PC-3 (cell line): ENCODE measurements at regions not wholly inside any gene's neighbourhood (a gene's known extent, or its start where the extent isn't known, plus 50 kb on each side); places are given as distances from the start of the nearest gene placed in this dataset.

ENCODE experiments used
- EZH2 ChIP-seq: fragments of 300-600 bp; sonication (generic); IDR thresholded peaks from one replicate; pipeline ENCODE4 v1.6.1; 2017; ENCODE audit warnings: antibody characterized with exemption, mild to moderate bottlenecking, low read length; ENCODE audit not compliant: unreplicated experiment
- TF ChIP-seq, protein P1 (sequence below): fragments of 300-600 bp; sonication (generic); conservative IDR thresholded peaks from 2 replicates; pipeline ENCODE4 v1.5.1; 2017; ENCODE audit warnings: antibody characterized with exemption, low read depth, mild to moderate bottlenecking, low read length

- TF ChIP-seq, protein P1, sequence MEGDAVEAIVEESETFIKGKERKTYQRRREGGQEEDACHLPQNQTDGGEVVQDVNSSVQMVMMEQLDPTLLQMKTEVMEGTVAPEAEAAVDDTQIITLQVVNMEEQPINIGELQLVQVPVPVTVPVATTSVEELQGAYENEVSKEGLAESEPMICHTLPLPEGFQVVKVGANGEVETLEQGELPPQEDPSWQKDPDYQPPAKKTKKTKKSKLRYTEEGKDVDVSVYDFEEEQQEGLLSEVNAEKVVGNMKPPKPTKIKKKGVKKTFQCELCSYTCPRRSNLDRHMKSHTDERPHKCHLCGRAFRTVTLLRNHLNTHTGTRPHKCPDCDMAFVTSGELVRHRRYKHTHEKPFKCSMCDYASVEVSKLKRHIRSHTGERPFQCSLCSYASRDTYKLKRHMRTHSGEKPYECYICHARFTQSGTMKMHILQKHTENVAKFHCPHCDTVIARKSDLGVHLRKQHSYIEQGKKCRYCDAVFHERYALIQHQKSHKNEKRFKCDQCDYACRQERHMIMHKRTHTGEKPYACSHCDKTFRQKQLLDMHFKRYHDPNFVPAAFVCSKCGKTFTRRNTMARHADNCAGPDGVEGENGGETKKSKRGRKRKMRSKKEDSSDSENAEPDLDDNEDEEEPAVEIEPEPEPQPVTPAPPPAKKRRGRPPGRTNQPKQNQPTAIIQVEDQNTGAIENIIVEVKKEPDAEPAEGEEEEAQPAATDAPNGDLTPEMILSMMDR: no peak
- no peak for TF ChIP-seq EZH2
Observed at GRCh38 chr18:4906856-4907255, 290.2 kb downstream of the AKAIN1 start.
